Omental fat pad (tissue), 3 donors: ENCODE measurements at regions not wholly inside any gene's neighbourhood (a gene's known extent, or its start where the extent isn't known, plus 50 kb on each side); places are given as distances from the start of the nearest gene placed in this dataset.

Experiments used
- ATAC-seq: fragments of 150-250 bp; one replicate; pipeline ENCODE4 v1.9.1; 2016; ENCODE audit warnings: mild to moderate bottlenecking, moderate library complexity; ENCODE audit not compliant: low FRiP score
- DNase-seq: peaks from one replicate; pipeline ENCODE4 v3.0.0-alpha.2; 2019; ENCODE audit warnings: low spot score
- TF ChIP-seq, protein P1 (sequence below), 3 donors: fragments of 450-650 bp; IDR thresholded peaks; one replicate each; pipeline ENCODE4 v1.5.1; 2016 to 2017; ENCODE audit warnings: antibody characterized with exemption in 3 of 3, mild to moderate bottlenecking in 3 of 3, moderate library complexity in 2 of 3

DNA sequence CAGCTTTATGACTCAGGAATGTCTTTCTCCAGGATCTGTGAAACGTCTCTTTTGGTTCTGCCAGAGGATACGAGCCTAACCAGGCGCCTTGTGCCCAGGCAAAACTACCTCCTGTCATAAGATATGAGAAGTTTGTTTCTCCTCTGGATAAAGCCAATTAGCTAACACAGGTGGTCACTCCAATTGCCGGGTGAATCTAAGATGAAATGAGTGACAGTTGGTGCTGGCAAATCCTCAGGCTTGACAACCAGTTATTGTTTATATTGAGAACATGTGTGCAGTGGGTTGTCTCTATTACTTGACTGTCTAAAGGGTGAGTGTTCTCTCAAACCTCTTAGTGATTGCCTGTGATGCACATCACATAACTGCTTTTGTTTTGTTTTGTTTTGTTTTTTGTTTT, 449.1 kb downstream of the XPNPEP1 start:
- no peak for ATAC-seq
- TF ChIP-seq, protein P1, sequence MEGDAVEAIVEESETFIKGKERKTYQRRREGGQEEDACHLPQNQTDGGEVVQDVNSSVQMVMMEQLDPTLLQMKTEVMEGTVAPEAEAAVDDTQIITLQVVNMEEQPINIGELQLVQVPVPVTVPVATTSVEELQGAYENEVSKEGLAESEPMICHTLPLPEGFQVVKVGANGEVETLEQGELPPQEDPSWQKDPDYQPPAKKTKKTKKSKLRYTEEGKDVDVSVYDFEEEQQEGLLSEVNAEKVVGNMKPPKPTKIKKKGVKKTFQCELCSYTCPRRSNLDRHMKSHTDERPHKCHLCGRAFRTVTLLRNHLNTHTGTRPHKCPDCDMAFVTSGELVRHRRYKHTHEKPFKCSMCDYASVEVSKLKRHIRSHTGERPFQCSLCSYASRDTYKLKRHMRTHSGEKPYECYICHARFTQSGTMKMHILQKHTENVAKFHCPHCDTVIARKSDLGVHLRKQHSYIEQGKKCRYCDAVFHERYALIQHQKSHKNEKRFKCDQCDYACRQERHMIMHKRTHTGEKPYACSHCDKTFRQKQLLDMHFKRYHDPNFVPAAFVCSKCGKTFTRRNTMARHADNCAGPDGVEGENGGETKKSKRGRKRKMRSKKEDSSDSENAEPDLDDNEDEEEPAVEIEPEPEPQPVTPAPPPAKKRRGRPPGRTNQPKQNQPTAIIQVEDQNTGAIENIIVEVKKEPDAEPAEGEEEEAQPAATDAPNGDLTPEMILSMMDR (IDR thresholded peaks at IDR 0.05) = no peak
- no peak for DNase-seq

DNA sequence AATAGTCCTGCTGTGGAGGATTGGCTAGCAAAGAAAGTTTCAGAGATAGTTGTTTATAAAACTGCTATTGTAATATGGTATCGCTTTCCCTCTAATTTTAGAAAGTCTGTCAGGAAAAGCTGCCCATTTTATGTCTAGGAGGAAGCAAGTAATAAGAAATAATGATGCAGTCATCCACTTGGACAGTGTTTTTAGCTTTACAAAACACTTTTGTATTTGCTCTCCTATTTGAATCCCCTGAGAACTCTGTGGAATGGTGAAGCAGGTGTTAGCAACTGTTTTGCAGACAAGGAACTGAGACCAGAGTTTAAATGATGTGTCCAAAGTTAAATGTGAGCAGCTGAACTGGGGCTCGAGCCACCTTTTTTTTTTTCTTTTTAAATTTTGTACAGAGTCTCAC, 455.8 kb downstream of the XPNPEP1 start:
- no peak for ATAC-seq
- TF ChIP-seq, protein P1 (IDR thresholded peaks at IDR 0.05) = no peak
- no peak for DNase-seq

DNA sequence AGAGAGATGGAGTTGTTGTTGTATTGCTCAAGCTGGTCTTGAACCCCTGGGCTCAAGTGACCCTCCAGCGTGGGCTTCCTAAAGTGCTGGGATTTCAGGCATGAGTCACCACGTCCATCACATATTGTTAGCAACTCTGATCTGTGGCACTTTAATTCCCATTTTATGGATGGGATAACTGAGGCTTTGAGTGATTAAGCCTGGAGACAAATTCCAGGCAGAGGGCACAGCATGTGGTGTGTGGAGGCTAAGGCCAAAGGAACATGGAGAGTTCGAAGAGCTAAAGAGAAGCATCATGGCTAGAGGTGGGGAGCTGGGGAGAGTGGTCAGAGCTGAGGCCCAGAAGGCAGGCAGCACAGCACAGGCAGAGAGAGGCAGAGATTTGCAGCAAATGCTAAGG, 458.4 kb downstream of the XPNPEP1 start:
- DNase-seq (no peak), ATAC-seq (no peak)
- TF ChIP-seq, protein P1 (IDR thresholded peaks at IDR 0.05) = no peak

DNA sequence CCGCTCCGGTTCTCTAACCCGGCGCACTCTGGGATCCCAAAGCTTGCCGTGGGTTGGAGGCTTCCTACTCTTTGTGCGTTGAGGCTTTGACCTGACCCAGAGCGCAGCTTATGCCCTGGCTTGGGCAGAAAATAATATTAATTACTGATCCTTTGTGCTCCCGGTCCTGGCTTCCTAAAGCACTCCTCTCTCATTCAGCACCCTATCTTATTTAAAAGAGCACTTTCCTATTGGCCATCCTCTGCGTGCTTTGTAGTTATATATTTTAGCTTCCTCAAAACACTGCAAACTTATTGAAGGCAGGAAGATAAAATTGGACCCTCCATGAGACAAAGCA, 466.0 kb downstream of the XPNPEP1 start:
- TF ChIP-seq, protein P1 (IDR thresholded peaks at IDR 0.05) = no peak
- ATAC-seq (peak; percentile 37), DNase-seq (no peak)

DNA sequence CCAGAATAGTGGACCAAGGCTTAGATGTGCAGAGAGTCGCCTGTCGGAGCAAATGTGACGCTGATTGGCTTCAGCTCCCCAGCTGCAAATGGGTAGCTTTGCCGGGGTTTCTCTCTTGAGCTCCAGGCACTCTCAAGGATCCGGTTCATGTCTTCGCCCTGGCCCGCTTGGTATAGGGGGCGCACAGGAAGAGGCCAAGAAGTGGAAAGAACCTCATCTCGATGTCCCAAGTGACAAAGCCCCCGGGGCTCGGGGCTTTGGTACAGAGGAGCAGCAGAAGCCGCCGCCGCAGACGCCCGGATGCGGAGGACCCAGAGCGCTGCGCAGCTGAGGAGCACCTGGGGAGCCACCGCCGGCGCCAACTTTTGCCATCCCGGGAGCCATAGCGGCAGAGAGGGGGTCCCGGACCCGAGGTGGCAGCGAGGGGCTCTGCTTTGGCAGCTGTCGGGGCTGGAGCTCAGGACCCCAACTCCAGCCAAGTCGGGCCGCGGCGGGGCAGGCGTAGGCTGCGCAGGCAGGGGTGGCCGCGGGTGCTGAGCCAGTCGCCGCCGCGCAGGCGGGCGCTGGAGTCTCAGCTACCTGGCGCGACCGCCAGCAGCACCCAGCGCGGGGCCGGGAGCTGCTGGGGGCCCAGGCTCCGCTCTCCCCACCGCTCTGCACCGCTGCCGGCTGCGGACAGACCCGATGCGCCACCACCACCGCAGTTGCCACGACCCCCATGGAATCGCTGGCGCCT, 466.6 kb downstream of the XPNPEP1 start:
- ATAC-seq = no peak
- TF ChIP-seq, protein P1 (IDR thresholded peaks at IDR 0.05) = no peak
- DNase-seq = no peak

DNA sequence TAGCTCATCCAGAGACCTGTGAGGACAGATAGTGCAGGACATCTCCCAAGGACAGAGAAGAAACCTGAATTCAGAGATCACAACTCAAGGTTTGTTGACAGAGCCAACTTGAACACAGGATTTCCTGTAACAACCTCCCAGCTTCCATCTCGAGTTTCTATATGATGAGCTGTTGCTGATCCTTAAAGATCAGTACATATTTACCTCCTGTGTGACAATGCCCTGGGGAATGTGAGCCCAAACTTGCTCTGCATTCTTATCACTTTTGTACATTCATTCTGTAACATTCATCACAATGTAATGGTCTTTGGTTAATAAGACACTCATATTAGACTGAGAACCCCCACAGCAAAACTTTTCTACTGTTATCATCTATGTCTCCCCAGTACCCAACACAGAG, 468.6 kb downstream of the XPNPEP1 start:
- DNase-seq (no peak), ATAC-seq (no peak)
- TF ChIP-seq, protein P1 (IDR thresholded peaks at IDR 0.05) = no peak

DNA sequence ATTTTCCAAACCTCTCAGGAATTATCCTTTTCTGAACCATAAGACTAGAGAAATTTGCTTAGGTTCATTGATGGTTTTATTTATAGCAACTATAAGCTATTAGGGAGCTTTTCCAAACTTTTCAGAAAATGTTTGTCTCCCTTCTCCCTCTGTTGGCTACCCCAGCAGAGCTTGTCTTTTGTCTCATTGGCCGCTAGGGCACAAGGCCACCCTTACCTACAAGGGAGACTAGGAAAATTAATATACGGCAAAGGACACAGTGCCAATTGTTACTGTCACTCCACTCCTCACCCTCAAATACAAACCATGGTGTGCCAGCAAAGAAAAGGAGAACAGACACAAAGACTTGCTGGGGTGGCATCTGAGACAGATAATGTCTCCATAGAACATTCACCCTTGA, 471.4 kb downstream of the XPNPEP1 start:
- TF ChIP-seq, protein P1 (IDR thresholded peaks at IDR 0.05) = no peak
- ATAC-seq = no peak
- DNase-seq = no peak
